Naive thymus-derived CD4-positive, alpha-beta T cell (primary cell): ENCODE measurements at regions not wholly inside any gene's neighbourhood (a gene's known extent, or its start where the extent isn't known, plus 50 kb on each side); places are given as distances from the start of the nearest gene placed in this dataset.

ENCODE experiments used
- ATAC-seq: fragments of 150-1000 bp; cut with Tn5 transposase; 2 replicates; pipeline ENCODE4 v1.10.0; 2021; ENCODE audit warnings: mild to moderate bottlenecking, moderate library complexity
- CTCF ChIA-PET: fragments of 350-600 bp; sonication (Branson Sonifier 250); formaldehyde crosslinking; loops from one replicate; lab custom pipeline; 2021; ENCODE audit warnings: antibody characterized with exemption; lab: Charles Lee
- POLR2A ChIA-PET: fragments of 350-600 bp; sonication (Branson Sonifier 250); formaldehyde crosslinking; loops from one replicate; lab custom pipeline; 2021; ENCODE audit warnings: antibody characterized with exemption, inconsistent platforms; lab: Charles Lee
- DNase-seq, 9 donors: peaks; one replicate each; pipeline versions ENCODE4 v3.0.0 to v3.0.0-alpha.2; 2020 to 2022; ENCODE audit warnings: mixed read lengths in 1 of 9
- H3K27ac ChIP-seq: one replicate; pipeline ENCODE4 v1.7.0; 2013; ENCODE audit warnings: mild to moderate bottlenecking, low read depth, low read length, moderate library complexity
- H3K27me3 ChIP-seq, 2 donors: one replicate each; pipeline ENCODE4 v1.7.0; 2013; ENCODE audit warnings: low read length in 2 of 2, mild to moderate bottlenecking in 2 of 2, moderate library complexity in 2 of 2; ENCODE audit not compliant: control insufficient read depth in 2 of 2, insufficient read depth in 2 of 2
- H3K36me3 ChIP-seq, 3 experiments: 1 replicate in 2 of 3; 2 replicates in 1 of 3; pipeline ENCODE4 v1.7.0; 2013; ENCODE audit warnings: low read length in 3 of 3, mild to moderate bottlenecking in 3 of 3, moderate library complexity in 1 of 3; ENCODE audit not compliant: insufficient read depth in 3 of 3, control insufficient read depth in 2 of 3
- H3K4me1 ChIP-seq, 2 donors: one replicate each; pipeline ENCODE4 v1.7.0; 2013; ENCODE audit warnings: low read length in 2 of 2, mild to moderate bottlenecking in 2 of 2, moderate library complexity in 1 of 2; ENCODE audit not compliant: control insufficient read depth in 2 of 2, insufficient read depth in 2 of 2
- H3K4me3 ChIP-seq: 2 replicates; pipeline ENCODE4 v1.7.0; 2013; ENCODE audit warnings: mild to moderate bottlenecking, low read length
- H3K9me3 ChIP-seq, 3 experiments: 1 replicate in 2 of 3; 2 replicates in 1 of 3; pipeline ENCODE4 v1.7.0; 2013; ENCODE audit warnings: low read length in 3 of 3; ENCODE audit not compliant: control insufficient read depth in 2 of 3
- H3K27ac Mint-ChIP-seq, 9 donors: one replicate each; pipeline ENCODE4 v1.8.0; 2020 to 2022; ENCODE audit warnings: mixed read lengths in 9 of 9, mild to moderate bottlenecking in 8 of 9, moderate library complexity in 5 of 9, inconsistent platforms in 2 of 9
- H3K27me3 Mint-ChIP-seq, 5 donors: one replicate each; pipeline ENCODE4 v1.8.0; 2021 to 2022; ENCODE audit warnings: mixed read lengths in 5 of 5, mild to moderate bottlenecking in 1 of 5
- H3K36me3 Mint-ChIP-seq, 5 donors: one replicate each; pipeline ENCODE4 v1.8.0; 2020 to 2022; ENCODE audit warnings: mixed read lengths in 5 of 5, mild to moderate bottlenecking in 3 of 5, inconsistent platforms in 1 of 5
- H3K4me1 Mint-ChIP-seq, 7 donors: one replicate each; pipeline ENCODE4 v1.8.0; 2020 to 2022; ENCODE audit warnings: mixed read lengths in 7 of 7, mild to moderate bottlenecking in 3 of 7, inconsistent platforms in 1 of 7
- H3K4me3 Mint-ChIP-seq, 10 donors: one replicate each; pipeline ENCODE4 v1.8.0; 2020 to 2022; ENCODE audit warnings: mild to moderate bottlenecking in 10 of 10, mixed read lengths in 10 of 10, moderate library complexity in 6 of 10, inconsistent platforms in 2 of 10
- H3K9me3 Mint-ChIP-seq, 11 donors: one replicate each; pipeline ENCODE4 v1.8.0; 2020 to 2022; ENCODE audit warnings: mixed read lengths in 11 of 11, mild to moderate bottlenecking in 4 of 11, inconsistent platforms in 1 of 11, moderate library complexity in 1 of 11
- intact Hi-C, 2 donors: fragments of 100-400 bp; cut with micrococcal nuclease; formaldehyde crosslinking; loops; one replicate each; pipeline ENCODE4 v1.15.1; 2023

GRCh38 chr20:60700728-60701127 lies 551.3 kb upstream of the CDH4 start:
- Mint-ChIP-seq H3K36me3 (peaks cover 0 to 4% (median 0%) of the 10 kb centered on the region in 5 donors), H3K27me3 (peaks cover 0 to 35% (median 4%) of the 10 kb centered on the region in 5 donors), H3K9me3 (peaks cover 0 to 5% (median 0%) of the 10 kb centered on the region in 11 donors), H3K4me1 (no peaks in the 10 kb centered on the region), H3K27ac (no peak overlapping the region), H3K4me3 (no peak overlapping the region)
- no peak overlapping the region for H3K4me3 ChIP-seq
- DNase-seq (no peak), ATAC-seq (no peak)
- no peak overlapping the region for H3K27ac ChIP-seq
- no peaks in the 10 kb centered on the region for H3K27me3 ChIP-seq
- intact Hi-C loops: no loop called here
- H3K36me3 ChIP-seq: no peaks in the 10 kb centered on the region
- H3K9me3 ChIP-seq: no peaks in the 10 kb centered on the region
- no peaks in the 10 kb centered on the region for H3K4me1 ChIP-seq
- ChIA-PET POLR2A (no interaction called here), CTCF (no interaction called here)

GRCh38 chr20:60704147-60704546 lies 547.9 kb upstream of the CDH4 start:
- Histone ChIP-seq H3K27ac (no peak overlapping the region), H3K4me1 (no peaks in the 10 kb centered on the region), H3K27me3 (no peaks in the 10 kb centered on the region), H3K4me3 (no peak overlapping the region), H3K9me3 (no peaks in the 10 kb centered on the region), H3K36me3 (no peaks in the 10 kb centered on the region)
- intact Hi-C loops: no loop called here
- no peak for ATAC-seq
- Mint-ChIP-seq H3K27me3 (peaks cover 0 to 20% (median 0%) of the 10 kb centered on the region in 5 donors), H3K27ac (no peak overlapping the region), H3K4me1 (no peaks in the 10 kb centered on the region), H3K9me3 (peaks cover 0 to under 1% (median 0%) of the 10 kb centered on the region in 11 donors), H3K36me3 (no peaks in the 10 kb centered on the region), H3K4me3 (no peak overlapping the region)
- CTCF ChIA-PET: no interaction called here
- POLR2A ChIA-PET: no interaction called here
- no peak for DNase-seq

DNA sequence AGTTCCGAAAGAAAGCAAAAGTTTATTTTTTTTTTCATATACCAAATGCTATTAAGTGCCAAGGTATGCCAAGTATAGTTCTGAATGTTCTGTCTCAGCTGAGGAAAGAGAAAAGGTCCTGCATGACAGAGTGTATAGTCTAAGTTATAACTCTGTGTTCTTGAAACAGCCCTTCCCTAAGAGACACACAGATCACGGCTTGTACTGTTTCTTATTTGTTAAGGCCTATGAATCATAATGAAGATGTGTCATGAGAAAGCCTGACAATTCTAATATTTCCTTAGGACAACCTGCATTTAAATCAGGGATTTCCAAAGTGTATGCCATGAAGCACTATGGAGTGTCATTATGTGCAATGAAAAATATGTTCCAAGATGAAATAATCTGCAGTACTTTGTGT lies 538.7 kb upstream of the CDH4 start:
- H3K4me1 Mint-ChIP-seq: no peaks in the 10 kb centered on the region
- DNase-seq (no peak), ATAC-seq (no peak)
- peaks cover 0 to 2% (median 0%) of the 10 kb centered on the region in 11 donors for H3K9me3 Mint-ChIP-seq
- H3K27me3 ChIP-seq: no peaks in the 10 kb centered on the region
- H3K9me3 ChIP-seq: no peaks in the 10 kb centered on the region
- no peak overlapping the region for H3K4me3 Mint-ChIP-seq
- no peaks in the 10 kb centered on the region for H3K36me3 Mint-ChIP-seq
- no peak overlapping the region for H3K27ac ChIP-seq
- intact Hi-C loops: no loop called here
- no peaks in the 10 kb centered on the region for H3K36me3 ChIP-seq
- H3K4me3 ChIP-seq: no peak overlapping the region
- CTCF ChIA-PET: no interaction called here
- no peaks in the 10 kb centered on the region for H3K4me1 ChIP-seq
- H3K27ac Mint-ChIP-seq: no peak overlapping the region
- POLR2A ChIA-PET: no interaction called here
- peaks cover 0 to 16% (median 10%) of the 10 kb centered on the region in 5 donors for H3K27me3 Mint-ChIP-seq

- POLR2A ChIA-PET: no interaction called here
- no peak overlapping the region for H3K27ac ChIP-seq
- no peaks in the 10 kb centered on the region for H3K36me3 ChIP-seq
- no peak overlapping the region for H3K4me3 Mint-ChIP-seq
- no peaks in the 10 kb centered on the region for H3K4me1 Mint-ChIP-seq
- no peak overlapping the region for H3K27ac Mint-ChIP-seq
- no peaks in the 10 kb centered on the region for H3K36me3 Mint-ChIP-seq
- no peaks in the 10 kb centered on the region for H3K9me3 ChIP-seq
- intact Hi-C loops: no loop called here
- peaks cover 0 to 6% (median 0%) of the 10 kb centered on the region in 11 donors for H3K9me3 Mint-ChIP-seq
- peaks cover 0 to 24% (median 17%) of the 10 kb centered on the region in 5 donors for H3K27me3 Mint-ChIP-seq
- DNase-seq (no peak), ATAC-seq (no peak)
- no peaks in the 10 kb centered on the region for H3K4me1 ChIP-seq
- CTCF ChIA-PET: no interaction called here
- H3K4me3 ChIP-seq: no peak overlapping the region
- no peaks in the 10 kb centered on the region for H3K27me3 ChIP-seq
These were observed 536.9 kb upstream of the CDH4 start for GRCh38 chr20:60715172-60715571.

DNA sequence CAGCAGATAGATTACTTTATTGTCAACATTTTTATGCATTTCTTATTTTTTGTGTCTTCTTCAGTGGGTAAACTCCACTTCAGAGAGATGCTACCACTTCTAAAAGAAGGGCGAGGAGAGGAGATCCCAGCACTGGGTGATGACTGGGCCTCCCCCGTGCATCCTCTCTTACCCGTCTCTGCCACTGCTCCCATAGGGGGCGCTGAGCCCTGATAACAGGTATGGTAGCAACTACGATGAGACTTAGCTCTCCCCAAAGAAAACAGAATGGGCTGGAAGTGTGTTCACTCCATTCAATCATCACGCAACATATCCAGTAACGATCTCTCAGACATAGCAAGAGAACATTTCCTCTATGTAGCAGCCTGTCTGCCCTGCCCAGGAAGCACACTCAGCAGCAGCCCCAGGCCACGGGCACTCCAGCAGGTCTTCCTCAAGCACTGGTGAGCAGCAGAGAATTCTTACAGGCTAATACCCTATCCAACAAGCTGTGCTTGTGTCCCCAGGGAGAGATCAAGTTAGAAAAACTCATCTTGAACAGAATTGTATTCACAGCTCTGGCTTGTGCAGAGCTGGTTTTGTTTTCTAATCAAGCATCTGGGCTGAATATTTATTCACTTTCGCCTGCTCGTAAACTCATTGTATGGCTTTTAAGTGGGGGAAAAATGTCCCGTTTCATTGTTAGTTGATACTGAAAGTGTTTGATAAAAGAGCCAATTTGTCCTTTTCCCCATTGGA lies 533.1 kb upstream of the CDH4 start:
- H3K27ac Mint-ChIP-seq: no peak overlapping the region
- intact Hi-C loops: no loop called here
- ATAC-seq (no peak), DNase-seq (no peak)
- Histone ChIP-seq H3K9me3 (no peaks in the 10 kb centered on the region), H3K36me3 (no peaks in the 10 kb centered on the region), H3K27me3 (no peaks in the 10 kb centered on the region), H3K27ac (no peak overlapping the region), H3K4me1 (no peaks in the 10 kb centered on the region), H3K4me3 (no peak overlapping the region)
- ChIA-PET POLR2A (no interaction called here), CTCF (no interaction called here)
- H3K27me3 Mint-ChIP-seq: peaks cover 0 to 34% (median 17%) of the 10 kb centered on the region in 5 donors
- no peaks in the 10 kb centered on the region for H3K36me3 Mint-ChIP-seq
- peaks cover 0 to 6% (median 0%) of the 10 kb centered on the region in 11 donors for H3K9me3 Mint-ChIP-seq
- no peak overlapping the region for H3K4me3 Mint-ChIP-seq
- H3K4me1 Mint-ChIP-seq: no peaks in the 10 kb centered on the region

DNA sequence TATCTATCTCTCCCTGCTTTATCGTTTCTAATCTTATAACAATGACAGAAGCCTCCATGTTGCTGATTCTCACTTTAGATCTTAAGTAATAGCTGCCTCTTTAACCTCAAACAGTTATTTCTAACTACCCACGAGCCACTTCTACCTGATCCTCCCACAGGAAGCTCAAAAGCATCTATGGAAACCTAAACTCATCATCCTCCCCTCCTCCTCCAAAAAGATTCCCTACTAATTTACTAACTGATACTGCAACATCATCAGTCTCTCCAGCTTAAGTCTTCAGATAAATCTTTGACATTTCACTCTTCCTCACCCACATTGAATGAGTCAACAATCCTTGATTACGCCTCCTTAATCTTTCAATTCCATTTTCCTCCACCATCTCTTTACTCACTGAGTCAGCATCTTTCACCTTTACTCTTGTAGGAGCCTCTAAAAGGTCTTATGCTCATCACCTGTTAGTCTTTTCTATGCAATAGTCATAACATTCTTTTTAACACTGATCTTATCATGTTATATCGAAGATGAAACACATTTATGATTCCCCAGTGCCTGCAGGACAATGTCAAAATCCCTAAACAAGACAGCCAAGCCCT lies 526.7 kb upstream of the CDH4 start:
- no peak for DNase-seq
- H3K4me3 Mint-ChIP-seq: no peak overlapping the region
- H3K36me3 Mint-ChIP-seq: no peaks in the 10 kb centered on the region
- H3K4me1 Mint-ChIP-seq: no peaks in the 10 kb centered on the region
- Histone ChIP-seq H3K9me3 (no peaks in the 10 kb centered on the region), H3K4me3 (no peak overlapping the region), H3K27me3 (no peaks in the 10 kb centered on the region), H3K36me3 (no peaks in the 10 kb centered on the region), H3K4me1 (no peaks in the 10 kb centered on the region), H3K27ac (no peak overlapping the region)
- no peak for ATAC-seq
- intact Hi-C loops: no loop called here
- H3K27ac Mint-ChIP-seq: no peak overlapping the region
- ChIA-PET POLR2A (no interaction called here), CTCF (no interaction called here)
- H3K27me3 Mint-ChIP-seq: peaks cover 0 to 25% (median 0%) of the 10 kb centered on the region in 5 donors
- peaks cover 0 to 18% (median 5%) of the 10 kb centered on the region in 11 donors for H3K9me3 Mint-ChIP-seq

- DNase-seq: no peak
- Histone ChIP-seq H3K9me3 (no peaks in the 10 kb centered on the region), H3K27me3 (no peaks in the 10 kb centered on the region), H3K36me3 (no peaks in the 10 kb centered on the region), H3K4me1 (no peaks in the 10 kb centered on the region), H3K27ac (no peak overlapping the region), H3K4me3 (no peak overlapping the region)
- no peak overlapping the region for H3K4me3 Mint-ChIP-seq
- intact Hi-C loops: no loop called here
- H3K4me1 Mint-ChIP-seq: no peaks in the 10 kb centered on the region
- H3K36me3 Mint-ChIP-seq: no peaks in the 10 kb centered on the region
- ATAC-seq: no peak
- peaks cover 0 to 15% (median 4%) of the 10 kb centered on the region in 5 donors for H3K27me3 Mint-ChIP-seq
- H3K27ac Mint-ChIP-seq: no peak overlapping the region
- CTCF ChIA-PET: no interaction called here
- peaks cover 0 to 18% (median 5%) of the 10 kb centered on the region in 11 donors for H3K9me3 Mint-ChIP-seq
- POLR2A ChIA-PET: no interaction called here
These were observed 524.6 kb upstream of the CDH4 start for GRCh38 chr20:60727425-60727824.
